IMR-90 (cell line): ENCODE measurements at regions not wholly inside any gene's neighbourhood (a gene's known extent, or its start where the extent isn't known, plus 50 kb on each side); places are given as distances from the start of the nearest gene placed in this dataset.

Experiments
- BHLHE40 ChIP-seq: fragments of 150-350 bp; IDR thresholded peaks from 2 replicates; pipeline ENCODE4 v1.6.1; 2016; ENCODE audit warnings: mild to moderate bottlenecking, low read depth, low read length
- FOS ChIP-seq: fragments of 150-350 bp; IDR thresholded peaks from 2 replicates; pipeline ENCODE4 v1.6.1; 2016; ENCODE audit warnings: low read depth, low read length
- MAFK ChIP-seq: IDR thresholded peaks from 2 replicates; pipeline ENCODE4 v1.6.1; 2012; ENCODE audit warnings: low read depth, low read length, improper control_type of control experiment
- MAZ ChIP-seq: IDR thresholded peaks from 2 replicates; pipeline ENCODE4 v1.6.1; 2012; ENCODE audit warnings: low read depth, mild to moderate bottlenecking, low read length, improper control_type of control experiment, moderate library complexity, borderline replicate concordance
- MXI1 ChIP-seq: IDR thresholded peaks from 2 replicates; pipeline ENCODE4 v1.6.1; 2012; ENCODE audit warnings: low read depth, mild to moderate bottlenecking, low read length, moderate library complexity, borderline replicate concordance
- POLR2A ChIP-seq: IDR thresholded peaks from 2 replicates; pipeline ENCODE4 v1.6.1; 2012; ENCODE audit warnings: mild to moderate bottlenecking, low read depth, low read length
- RCOR1 ChIP-seq: IDR thresholded peaks from 2 replicates; pipeline ENCODE4 v1.6.1; 2012; ENCODE audit warnings: mild to moderate bottlenecking, low read length, improper control_type of control experiment; ENCODE audit not compliant: insufficient replicate concordance
- RFX5 ChIP-seq: IDR thresholded peaks from 2 replicates; pipeline ENCODE4 v1.8.0; 2012; ENCODE audit warnings: low read depth, mild to moderate bottlenecking, low read length, moderate library complexity
- TF ChIP-seq, protein P1 (sequence below): conservative IDR thresholded peaks from 2 replicates; pipeline ENCODE4 v1.5.1; 2012; ENCODE audit warnings: mild to moderate bottlenecking, low read depth, low read length, improper control_type of control experiment
- TF ChIP-seq, protein P2 (sequence below): fragments of 150-350 bp; IDR thresholded peaks from 2 replicates; pipeline ENCODE4 v1.6.1; 2017; ENCODE audit warnings: mild to moderate bottlenecking, antibody characterized with exemption, low read length, low read depth

DNA sequence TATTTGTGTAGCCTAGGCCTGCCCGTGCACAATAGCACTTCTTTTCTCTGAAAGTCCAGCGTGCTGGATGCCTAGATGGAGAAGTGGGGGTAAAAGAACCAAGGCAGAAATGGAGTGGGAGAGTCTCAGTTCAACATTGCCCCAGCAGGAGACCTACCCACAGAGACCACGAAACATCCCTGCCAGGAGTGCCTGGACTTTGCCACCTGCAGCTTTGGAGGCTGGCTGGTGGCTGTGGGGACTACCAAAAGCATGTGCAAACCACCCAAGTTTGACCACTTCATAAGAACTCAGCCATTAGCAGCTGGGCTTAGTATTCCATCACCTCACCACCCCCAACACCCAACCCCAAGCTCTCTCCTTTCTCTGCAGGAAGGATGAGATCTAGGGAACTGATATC lies 416.9 kb upstream of the ID2 start:
- TF ChIP-seq POLR2A, result no peak
- TF ChIP-seq, protein P1, sequence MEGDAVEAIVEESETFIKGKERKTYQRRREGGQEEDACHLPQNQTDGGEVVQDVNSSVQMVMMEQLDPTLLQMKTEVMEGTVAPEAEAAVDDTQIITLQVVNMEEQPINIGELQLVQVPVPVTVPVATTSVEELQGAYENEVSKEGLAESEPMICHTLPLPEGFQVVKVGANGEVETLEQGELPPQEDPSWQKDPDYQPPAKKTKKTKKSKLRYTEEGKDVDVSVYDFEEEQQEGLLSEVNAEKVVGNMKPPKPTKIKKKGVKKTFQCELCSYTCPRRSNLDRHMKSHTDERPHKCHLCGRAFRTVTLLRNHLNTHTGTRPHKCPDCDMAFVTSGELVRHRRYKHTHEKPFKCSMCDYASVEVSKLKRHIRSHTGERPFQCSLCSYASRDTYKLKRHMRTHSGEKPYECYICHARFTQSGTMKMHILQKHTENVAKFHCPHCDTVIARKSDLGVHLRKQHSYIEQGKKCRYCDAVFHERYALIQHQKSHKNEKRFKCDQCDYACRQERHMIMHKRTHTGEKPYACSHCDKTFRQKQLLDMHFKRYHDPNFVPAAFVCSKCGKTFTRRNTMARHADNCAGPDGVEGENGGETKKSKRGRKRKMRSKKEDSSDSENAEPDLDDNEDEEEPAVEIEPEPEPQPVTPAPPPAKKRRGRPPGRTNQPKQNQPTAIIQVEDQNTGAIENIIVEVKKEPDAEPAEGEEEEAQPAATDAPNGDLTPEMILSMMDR, result no peak
- no peak for TF ChIP-seq MAZ
- TF ChIP-seq MAFK, result no peak
- no peak for TF ChIP-seq BHLHE40
- no peak for TF ChIP-seq RCOR1
- TF ChIP-seq FOS, result no peak
- TF ChIP-seq, protein P2, sequence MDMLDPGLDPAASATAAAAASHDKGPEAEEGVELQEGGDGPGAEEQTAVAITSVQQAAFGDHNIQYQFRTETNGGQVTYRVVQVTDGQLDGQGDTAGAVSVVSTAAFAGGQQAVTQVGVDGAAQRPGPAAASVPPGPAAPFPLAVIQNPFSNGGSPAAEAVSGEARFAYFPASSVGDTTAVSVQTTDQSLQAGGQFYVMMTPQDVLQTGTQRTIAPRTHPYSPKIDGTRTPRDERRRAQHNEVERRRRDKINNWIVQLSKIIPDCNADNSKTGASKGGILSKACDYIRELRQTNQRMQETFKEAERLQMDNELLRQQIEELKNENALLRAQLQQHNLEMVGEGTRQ, result no peak
- TF ChIP-seq RFX5, result no peak
- no peak for TF ChIP-seq MXI1
